ENCODE measurements at regions not wholly inside any gene's neighbourhood (a gene's known extent, or its start where the extent isn't known, plus 50 kb on each side); places are given as distances from the start of the nearest gene placed in this dataset.

DNA sequence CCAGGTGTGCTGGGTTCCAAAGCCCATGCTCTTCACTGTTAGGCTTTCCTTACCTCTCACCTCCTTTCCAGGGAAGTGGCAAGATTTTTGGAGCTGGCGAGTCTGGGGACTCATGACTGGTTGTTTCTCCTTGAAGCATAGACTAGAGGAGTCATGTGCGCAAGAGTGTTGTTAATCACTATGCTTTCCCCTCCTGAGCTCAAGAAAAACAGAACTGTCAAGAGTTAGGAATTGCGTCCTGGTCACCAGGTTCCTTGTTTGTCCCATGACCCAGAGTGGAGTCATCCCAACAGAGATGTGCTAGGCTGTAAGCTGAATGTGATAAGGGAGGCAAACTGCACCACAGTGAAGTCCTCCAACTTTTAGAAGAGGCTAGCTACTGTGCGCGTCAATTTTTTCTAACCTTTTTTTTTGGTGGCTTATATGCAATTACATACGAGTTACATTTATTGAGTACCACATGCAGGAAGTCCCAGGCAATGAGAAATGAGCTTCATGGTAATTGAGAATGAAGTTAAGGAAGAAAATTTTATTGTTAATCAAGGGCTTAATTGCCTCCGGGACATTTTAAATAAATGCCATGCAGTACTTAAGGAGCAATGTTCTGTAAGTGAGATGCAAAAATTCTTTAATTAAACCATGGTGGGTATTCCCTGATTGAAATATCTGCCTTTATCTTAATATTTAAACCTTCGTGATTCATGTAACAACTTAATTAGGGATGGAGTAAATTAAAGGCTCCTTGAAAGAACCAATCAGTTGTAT is 233.9 kb downstream of the ZIC5 start:
- Mint-ChIP-seq H3K27me3 (ENCODE audit: unreplicated experiment) (peaks cover 3% of the 10 kb centered on the region), H3K4me3 (ENCODE audit: unreplicated experiment) (no peak overlapping the region), H3K4me1 (ENCODE audit: low read depth, unreplicated experiment) (peaks cover 23% of the 10 kb centered on the region), H3K9me3 (ENCODE audit: unreplicated experiment) (no peaks in the 10 kb centered on the region), H3K27ac (ENCODE audit: unreplicated experiment) (peak overlapping the region; percentile 79), H3K36me3 (ENCODE audit: unreplicated experiment) (no peaks in the 10 kb centered on the region)
- TF ChIP-seq, protein P1, sequence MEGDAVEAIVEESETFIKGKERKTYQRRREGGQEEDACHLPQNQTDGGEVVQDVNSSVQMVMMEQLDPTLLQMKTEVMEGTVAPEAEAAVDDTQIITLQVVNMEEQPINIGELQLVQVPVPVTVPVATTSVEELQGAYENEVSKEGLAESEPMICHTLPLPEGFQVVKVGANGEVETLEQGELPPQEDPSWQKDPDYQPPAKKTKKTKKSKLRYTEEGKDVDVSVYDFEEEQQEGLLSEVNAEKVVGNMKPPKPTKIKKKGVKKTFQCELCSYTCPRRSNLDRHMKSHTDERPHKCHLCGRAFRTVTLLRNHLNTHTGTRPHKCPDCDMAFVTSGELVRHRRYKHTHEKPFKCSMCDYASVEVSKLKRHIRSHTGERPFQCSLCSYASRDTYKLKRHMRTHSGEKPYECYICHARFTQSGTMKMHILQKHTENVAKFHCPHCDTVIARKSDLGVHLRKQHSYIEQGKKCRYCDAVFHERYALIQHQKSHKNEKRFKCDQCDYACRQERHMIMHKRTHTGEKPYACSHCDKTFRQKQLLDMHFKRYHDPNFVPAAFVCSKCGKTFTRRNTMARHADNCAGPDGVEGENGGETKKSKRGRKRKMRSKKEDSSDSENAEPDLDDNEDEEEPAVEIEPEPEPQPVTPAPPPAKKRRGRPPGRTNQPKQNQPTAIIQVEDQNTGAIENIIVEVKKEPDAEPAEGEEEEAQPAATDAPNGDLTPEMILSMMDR (IDR thresholded peaks at IDR 0.05; ENCODE audit: partially characterized antibody, unreplicated experiment) = no peak
- no peak for DNase-seq

DNA sequence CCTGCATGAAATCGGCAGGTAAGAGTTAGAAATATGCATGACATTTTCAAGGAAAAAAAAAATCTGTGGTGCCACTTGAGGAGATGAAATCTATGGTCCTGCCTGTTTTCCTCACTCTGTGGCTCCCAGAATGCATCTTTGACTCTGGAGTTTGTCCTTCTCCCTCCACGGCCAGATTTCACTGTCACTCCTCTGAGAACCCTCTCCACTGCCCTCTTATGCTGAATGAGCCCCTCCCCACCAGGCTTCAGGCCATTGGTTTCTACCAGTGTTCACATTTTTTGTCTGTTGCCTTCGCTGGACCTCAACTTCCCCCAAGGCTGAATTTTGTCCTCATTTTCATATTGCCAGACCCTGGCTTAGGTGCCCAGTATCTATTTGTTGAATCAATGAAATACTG is 235.0 kb downstream of the ZIC5 start:
- H3K4me3 Mint-ChIP-seq (ENCODE audit: unreplicated experiment) = no peak overlapping the region
- H3K9me3 Mint-ChIP-seq (ENCODE audit: unreplicated experiment) = no peaks in the 10 kb centered on the region
- TF ChIP-seq, protein P1 (IDR thresholded peaks at IDR 0.05; ENCODE audit: partially characterized antibody, unreplicated experiment) = no peak
- H3K36me3 Mint-ChIP-seq (ENCODE audit: unreplicated experiment) = no peaks in the 10 kb centered on the region
- peaks cover 3% of the 10 kb centered on the region for H3K27me3 Mint-ChIP-seq (ENCODE audit: unreplicated experiment)
- no peak for DNase-seq
- H3K4me1 Mint-ChIP-seq (ENCODE audit: low read depth, unreplicated experiment) = peaks cover 23% of the 10 kb centered on the region
- H3K27ac Mint-ChIP-seq (ENCODE audit: unreplicated experiment) = no peak overlapping the region

DNA sequence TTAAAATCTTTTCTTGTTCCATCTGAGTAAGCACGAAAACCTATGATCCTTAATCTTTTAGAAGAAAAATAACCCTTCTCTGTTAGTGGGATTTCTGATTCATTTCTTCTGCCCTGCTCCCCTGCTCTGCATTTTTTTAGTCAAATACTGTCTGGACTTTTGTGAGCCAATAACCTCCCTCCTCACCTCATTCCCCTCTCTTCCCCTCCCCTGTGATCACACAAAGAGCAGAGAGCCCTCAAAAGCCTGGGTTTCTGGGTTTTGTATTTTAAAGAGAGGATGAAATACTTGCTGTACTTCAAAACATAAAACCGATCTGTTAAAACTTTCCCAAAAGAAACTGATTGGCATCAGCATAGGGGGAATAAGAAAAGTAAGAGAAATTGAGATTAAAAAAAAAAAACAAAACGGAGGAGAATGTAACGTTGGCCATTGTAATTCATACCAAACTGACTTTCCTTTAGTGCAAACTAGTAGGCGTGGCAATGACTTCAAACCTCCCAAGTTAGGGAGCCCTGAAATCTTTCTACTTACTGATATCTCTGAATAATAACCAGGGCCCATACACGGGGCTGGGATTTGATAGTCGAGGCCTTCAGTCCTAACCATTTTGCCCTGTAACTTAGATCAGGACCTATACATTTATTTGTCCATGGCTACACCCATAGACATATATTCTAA is 232.9 kb downstream of the TM9SF2 start:
- Mint-ChIP-seq H3K4me1 (ENCODE audit: low read depth, unreplicated experiment) (peaks cover 13% of the 10 kb centered on the region), H3K9me3 (ENCODE audit: unreplicated experiment) (no peaks in the 10 kb centered on the region), H3K4me3 (ENCODE audit: unreplicated experiment) (no peak overlapping the region), H3K27me3 (ENCODE audit: unreplicated experiment) (no peaks in the 10 kb centered on the region), H3K27ac (ENCODE audit: unreplicated experiment) (no peak overlapping the region), H3K36me3 (ENCODE audit: unreplicated experiment) (no peaks in the 10 kb centered on the region)
- TF ChIP-seq, protein P1 (IDR thresholded peaks at IDR 0.05; ENCODE audit: partially characterized antibody, unreplicated experiment) = no peak
- DNase-seq = no peak

DNA sequence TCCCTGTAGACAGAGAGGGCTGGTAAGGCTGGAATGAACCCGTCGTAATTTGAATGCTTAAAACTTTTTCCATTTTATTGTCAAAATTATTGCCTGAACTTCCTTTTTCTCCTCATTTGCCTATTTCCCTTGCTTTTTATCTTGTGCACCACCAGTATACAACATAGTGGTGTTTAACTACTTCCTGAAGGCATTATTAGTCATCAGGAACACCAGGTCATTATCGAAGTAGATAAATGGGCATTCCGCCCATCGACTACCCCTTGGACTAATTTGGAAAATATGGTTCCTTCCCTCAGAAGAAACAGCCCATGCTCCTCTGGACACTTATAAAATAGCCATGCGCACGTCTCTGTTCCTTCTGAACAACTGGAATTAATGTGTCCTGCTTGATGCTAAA is 232.1 kb downstream of the TM9SF2 start:
- H3K27me3 Mint-ChIP-seq (ENCODE audit: unreplicated experiment) = no peaks in the 10 kb centered on the region
- no peak overlapping the region for H3K4me3 Mint-ChIP-seq (ENCODE audit: unreplicated experiment)
- H3K4me1 Mint-ChIP-seq (ENCODE audit: low read depth, unreplicated experiment) = peaks cover 5% of the 10 kb centered on the region

More for the DNA sequence above, 232.1 kb downstream of the TM9SF2 start:
- TF ChIP-seq, protein P1 (IDR thresholded peaks at IDR 0.05; ENCODE audit: partially characterized antibody, unreplicated experiment) = no peak
- H3K27ac Mint-ChIP-seq (ENCODE audit: unreplicated experiment) = no peak overlapping the region
- H3K36me3 Mint-ChIP-seq (ENCODE audit: unreplicated experiment) = no peaks in the 10 kb centered on the region
- H3K9me3 Mint-ChIP-seq (ENCODE audit: unreplicated experiment) = no peaks in the 10 kb centered on the region
- DNase-seq = no peak
